ENCODE measurements at regions not wholly inside any gene's neighbourhood (a gene's known extent, or its start where the extent isn't known, plus 50 kb on each side); places are given as distances from the start of the nearest gene placed in this dataset.

DNA sequence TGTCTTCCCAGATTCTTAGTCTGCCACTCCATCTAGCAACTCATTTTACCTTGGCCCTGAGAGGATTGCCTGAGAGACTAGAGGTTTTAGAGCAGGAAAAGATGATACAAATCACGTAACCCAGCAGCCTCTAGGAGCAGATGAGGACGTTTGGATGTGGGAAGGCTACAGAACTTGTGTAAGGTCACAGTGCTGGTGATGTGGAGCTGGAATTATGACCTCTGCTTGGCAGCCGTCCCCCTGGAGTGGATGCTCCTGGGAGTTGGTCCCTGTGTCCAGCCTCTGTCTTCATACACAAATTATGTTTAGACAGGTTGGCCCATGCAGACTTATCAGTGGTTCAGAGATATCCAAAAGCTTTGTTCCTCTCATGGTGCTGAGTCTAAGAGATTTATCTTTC lies 499.0 kb downstream of the EBF1 start:
- intact Hi-C loops (cut with DNase I): no loop called here
- 25 to 65% (median 44%) methylated on average over 3 of the region's 3 CpGs for WGBS, 4 donors
- no peak overlapping the region for H3K4me3 ChIP-seq

DNA sequence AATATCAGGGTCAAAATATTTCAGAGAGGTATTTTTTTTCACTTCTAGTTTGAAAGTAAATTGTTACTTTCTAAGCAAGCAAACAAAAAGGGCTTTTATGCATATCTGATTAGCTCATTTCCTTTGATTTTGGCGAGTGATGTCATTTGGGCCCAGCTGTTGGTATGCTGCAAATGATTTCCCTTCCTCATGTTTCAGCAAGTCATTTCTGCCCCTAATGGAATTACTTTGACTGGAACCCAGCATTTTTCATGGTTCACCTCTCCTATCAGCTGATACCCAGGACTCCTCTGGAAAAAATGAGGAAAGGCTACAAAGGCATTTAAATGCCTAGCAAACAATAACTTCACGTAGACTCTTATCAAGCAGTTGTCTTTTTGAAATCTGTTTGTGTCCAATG lies 500.6 kb downstream of the EBF1 start:
- intact Hi-C loops (cut with DNase I): no loop called here
- H3K36me3 ChIP-seq (replicated peaks in 1 of 2): no peaks in the 10 kb centered on the region
- H3K4me1 ChIP-seq (replicated peaks in 1 of 2): no peaks in the 10 kb centered on the region
- H3K4me3 ChIP-seq: no peak overlapping the region
- 78 to 81% (median 81%) methylated on average over 2 of the region's 2 CpGs for WGBS, 4 donors
- H3K27ac ChIP-seq: no peak overlapping the region
- no peaks in the 10 kb centered on the region for H3K9me3 ChIP-seq (replicated peaks in 1 of 3)
- DNase-seq: no peak
- TF ChIP-seq, protein P1, sequence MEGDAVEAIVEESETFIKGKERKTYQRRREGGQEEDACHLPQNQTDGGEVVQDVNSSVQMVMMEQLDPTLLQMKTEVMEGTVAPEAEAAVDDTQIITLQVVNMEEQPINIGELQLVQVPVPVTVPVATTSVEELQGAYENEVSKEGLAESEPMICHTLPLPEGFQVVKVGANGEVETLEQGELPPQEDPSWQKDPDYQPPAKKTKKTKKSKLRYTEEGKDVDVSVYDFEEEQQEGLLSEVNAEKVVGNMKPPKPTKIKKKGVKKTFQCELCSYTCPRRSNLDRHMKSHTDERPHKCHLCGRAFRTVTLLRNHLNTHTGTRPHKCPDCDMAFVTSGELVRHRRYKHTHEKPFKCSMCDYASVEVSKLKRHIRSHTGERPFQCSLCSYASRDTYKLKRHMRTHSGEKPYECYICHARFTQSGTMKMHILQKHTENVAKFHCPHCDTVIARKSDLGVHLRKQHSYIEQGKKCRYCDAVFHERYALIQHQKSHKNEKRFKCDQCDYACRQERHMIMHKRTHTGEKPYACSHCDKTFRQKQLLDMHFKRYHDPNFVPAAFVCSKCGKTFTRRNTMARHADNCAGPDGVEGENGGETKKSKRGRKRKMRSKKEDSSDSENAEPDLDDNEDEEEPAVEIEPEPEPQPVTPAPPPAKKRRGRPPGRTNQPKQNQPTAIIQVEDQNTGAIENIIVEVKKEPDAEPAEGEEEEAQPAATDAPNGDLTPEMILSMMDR (IDR thresholded peaks at IDR 0.05): no peak
- no peak for TF ChIP-seq POLR2A (IDR thresholded peaks at IDR 0.05)
- H3K27me3 ChIP-seq: no peaks in the 10 kb centered on the region

More for the DNA sequence above, 499.0 kb downstream of the EBF1 start:
- Histone ChIP-seq H3K36me3 (replicated peaks in 1 of 2) (no peaks in the 10 kb centered on the region), H3K4me1 (replicated peaks in 1 of 2) (no peaks in the 10 kb centered on the region), H3K9me3 (replicated peaks in 1 of 3) (no peaks in the 10 kb centered on the region), H3K27ac (no peak overlapping the region), H3K27me3 (no peaks in the 10 kb centered on the region)
- DNase-seq: no peak
- TF ChIP-seq, protein P1 (IDR thresholded peaks at IDR 0.05): no peak
- TF ChIP-seq POLR2A (IDR thresholded peaks at IDR 0.05): no peak

DNA sequence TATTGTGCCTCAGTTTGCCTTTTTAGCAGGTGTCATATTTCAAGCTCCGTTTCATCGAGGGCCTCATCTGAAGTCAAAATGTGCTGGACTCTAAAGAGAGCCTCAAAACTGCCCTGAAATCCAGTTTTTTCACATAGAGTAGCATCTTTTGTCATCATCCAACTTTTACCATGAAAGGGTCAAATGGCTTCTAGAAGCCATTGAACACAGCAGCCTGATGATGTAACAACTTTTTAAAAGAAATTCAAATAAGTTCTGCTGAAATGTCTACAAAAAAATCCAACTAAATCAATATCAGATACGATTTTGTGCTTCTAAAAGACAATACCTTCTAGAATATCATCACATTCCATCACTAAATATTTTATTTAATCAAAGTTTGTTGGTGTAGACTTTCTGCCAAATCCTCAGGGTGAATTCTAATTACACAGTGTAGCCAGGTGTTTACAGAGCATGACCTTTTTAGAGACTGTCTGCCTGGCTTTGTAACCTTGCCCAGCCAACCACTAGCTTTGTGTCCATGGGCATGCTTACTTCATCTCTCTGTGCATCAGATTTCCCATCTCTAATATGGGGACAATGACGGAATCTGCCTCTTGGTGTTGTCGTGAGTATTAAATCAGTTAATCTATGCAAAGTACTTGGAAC lies 505.0 kb downstream of the EBF1 start:
- no peak overlapping the region for H3K4me3 ChIP-seq
- H3K4me1 ChIP-seq (replicated peaks in 1 of 2): no peaks in the 10 kb centered on the region
- no peak overlapping the region for H3K27ac ChIP-seq
- no peaks in the 10 kb centered on the region for H3K9me3 ChIP-seq (replicated peaks in 1 of 3)
- WGBS, 4 donors: 72 to 81% (median 77%) methylated on average over 5 of the region's 5 CpGs
- intact Hi-C loops (cut with DNase I): no loop called here
- no peak for DNase-seq
- TF ChIP-seq POLR2A (IDR thresholded peaks at IDR 0.05): no peak
- TF ChIP-seq, protein P1 (IDR thresholded peaks at IDR 0.05): no peak
- no peaks in the 10 kb centered on the region for H3K36me3 ChIP-seq (replicated peaks in 1 of 2)
- no peaks in the 10 kb centered on the region for H3K27me3 ChIP-seq

DNA sequence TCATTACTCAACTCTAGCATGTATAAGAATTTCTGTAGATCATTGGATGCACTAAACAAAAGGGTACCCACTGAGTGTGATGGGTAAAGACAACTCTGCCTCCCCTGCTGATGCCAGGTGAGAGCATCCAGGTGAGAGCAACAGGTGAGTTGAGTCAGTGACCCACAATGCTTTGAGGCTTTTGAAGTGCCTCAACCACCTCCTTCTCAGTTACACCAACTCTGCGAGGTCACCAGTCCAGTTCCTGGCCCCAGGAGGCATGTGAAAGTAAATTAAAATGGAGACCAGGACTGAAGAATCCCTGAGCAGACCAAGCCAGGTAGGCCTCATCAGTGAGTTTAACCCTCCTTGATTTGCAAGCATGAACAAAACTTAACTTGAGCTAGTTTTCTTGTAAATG lies 505.8 kb downstream of the EBF1 start:
- Histone ChIP-seq H3K27me3 (no peaks in the 10 kb centered on the region), H3K27ac (no peak overlapping the region), H3K36me3 (replicated peaks in 1 of 2) (no peaks in the 10 kb centered on the region), H3K4me3 (no peak overlapping the region), H3K9me3 (replicated peaks in 1 of 3) (no peaks in the 10 kb centered on the region), H3K4me1 (replicated peaks in 1 of 2) (no peaks in the 10 kb centered on the region)
- 90 to 100% (median 96%) methylated on average over 1 of the region's 1 CpG; no CpG with 5 or more reads in 1 of the 4 donors for WGBS, 4 donors
- intact Hi-C loops (cut with DNase I): no loop called here
- no peak for TF ChIP-seq POLR2A (IDR thresholded peaks at IDR 0.05)
- TF ChIP-seq, protein P1 (IDR thresholded peaks at IDR 0.05): no peak
- DNase-seq: no peak

Measured in adrenal gland (tissue), 9 donors.